H1 (cell line): ENCODE measurements at regions not wholly inside any gene's neighbourhood (a gene's known extent, or its start where the extent isn't known, plus 50 kb on each side); places are given as distances from the start of the nearest gene placed in this dataset.

Source experiments
- CTCF ChIA-PET: fragments of 300-600 bp; sonication (Branson Sonifier 250); formaldehyde crosslinking; loops from one replicate; lab custom pipeline; 2021; ENCODE audit not compliant: partially characterized antibody; lab: Charles Lee
- POLR2A ChIA-PET: fragments of 300-600 bp; sonication (Branson Sonifier 250); formaldehyde crosslinking; loops from one replicate; lab custom pipeline; 2021; ENCODE audit warnings: inconsistent platforms; ENCODE audit not compliant: partially characterized antibody; lab: Charles Lee
- DNase-seq, 2 experiments: peaks; one replicate each; pipeline versions ENCODE4 v3.0.0 to v3.0.0-alpha.2; 2010 to 2022; ENCODE audit warnings: low spot score in 2 of 2, low read depth in 1 of 2, mixed read lengths in 1 of 2
- FAIRE-seq: peaks from 2 replicates; lab custom pipeline; 2011; peaks lifted over from hg19 to GRCh38; lab: Jason Lieb, UNC
- H2AFZ ChIP-seq: 2 replicates; pipeline ENCODE4 v1.8.1; 2012; ENCODE audit warnings: low read length, inconsistent platforms
- H2AK5ac ChIP-seq: 2 replicates; pipeline ENCODE4 v1.6.1; 2013; ENCODE audit warnings: low read depth, low read length
- H2BK120ac ChIP-seq: replicated peaks from 2 replicates; pipeline ENCODE3; 2013; ENCODE audit warnings: low read depth, low read length, inconsistent platforms
- H2BK12ac ChIP-seq: 2 replicates; pipeline ENCODE4 v1.6.1; 2013; ENCODE audit warnings: low read depth, low read length
- H2BK15ac ChIP-seq: 2 replicates; pipeline ENCODE4 v1.6.1; 2013; ENCODE audit warnings: low read length
- H2BK20ac ChIP-seq: 2 replicates; pipeline ENCODE4 v1.6.1; 2013; ENCODE audit warnings: low read length
- H2BK5ac ChIP-seq: 2 replicates; pipeline ENCODE4 v1.6.1; 2013; ENCODE audit warnings: low read depth, low read length
- H3K14ac ChIP-seq: 2 replicates; pipeline ENCODE4 v1.6.1; 2013; ENCODE audit warnings: inconsistent platforms; ENCODE audit not compliant: insufficient read length
- H3K18ac ChIP-seq: 2 replicates; pipeline ENCODE4 v1.6.1; 2013; ENCODE audit warnings: low read length; ENCODE audit errors: extremely low read depth
- H3K23ac ChIP-seq: 2 replicates; pipeline ENCODE4 v1.6.1; 2013; ENCODE audit warnings: inconsistent platforms; ENCODE audit not compliant: insufficient read length
- H3K23me2 ChIP-seq: 2 replicates; pipeline ENCODE4 v1.6.1; 2013; ENCODE audit warnings: low read depth, low read length
- H3K27ac ChIP-seq: 2 replicates; pipeline ENCODE4 v1.6.1; 2011; ENCODE audit warnings: low read depth, low read length, inconsistent platforms
- H3K27me3 ChIP-seq, 4 experiments: replicated peaks in 1 of 4; 1 replicate in 1 of 4; 2 replicates in 3 of 4; pipeline versions ENCODE4 v1.6.1 to v1.8.1; 2011 to 2013; ENCODE audit warnings: low read length in 3 of 4, mild to moderate bottlenecking in 3 of 4, inconsistent platforms in 2 of 4, mixed read lengths in 2 of 4, moderate library complexity in 1 of 4; ENCODE audit not compliant: control insufficient read depth in 3 of 4, insufficient read depth in 3 of 4; ENCODE audit errors: extremely low read depth in 1 of 4
- H3K36me3 ChIP-seq, 4 experiments: 2 replicates each; pipeline versions ENCODE4 v1.6.1 to v1.8.1; 2011 to 2013; ENCODE audit warnings: mild to moderate bottlenecking in 4 of 4, low read length in 3 of 4, moderate library complexity in 2 of 4, control low read depth in 1 of 4, inconsistent platforms in 1 of 4; ENCODE audit not compliant: insufficient read depth in 4 of 4, control insufficient read depth in 2 of 4
- H3K4ac ChIP-seq: replicated peaks from 2 replicates; pipeline ENCODE3; 2013; ENCODE audit warnings: low read length, low read depth, mixed read lengths, inconsistent platforms; ENCODE audit not compliant: insufficient read length
- H3K4me1 ChIP-seq, 4 experiments: replicated peaks in 1 of 4; 1 replicate in 1 of 4; 2 replicates in 3 of 4; pipeline versions ENCODE4 v1.6.1 to v1.8.1; 2011 to 2013; ENCODE audit warnings: low read length in 3 of 4, inconsistent platforms in 2 of 4, mixed read lengths in 1 of 4; ENCODE audit not compliant: insufficient read depth in 4 of 4, control insufficient read depth in 3 of 4
- H3K4me2 ChIP-seq, 2 experiments: 2 replicates each; pipeline versions ENCODE4 v1.6.1 to v1.8.1; 2011 to 2013; ENCODE audit warnings: low read depth in 2 of 2, low read length in 2 of 2, control low read depth in 1 of 2, inconsistent platforms in 1 of 2, mild to moderate bottlenecking in 1 of 2; ENCODE audit not compliant: insufficient read depth in 1 of 2
- H3K4me3 ChIP-seq, 4 experiments: fragments of 200-600, 300-600 bp in 1 of 4; sonication (generic), shearing (Covaris generic), sonication (Bioruptor Twin) in 1 of 4; 2 replicates each; pipeline versions ENCODE4 v1.5.1 to v1.8.1; 2011 to 2016; ENCODE audit warnings: low read length in 4 of 4, low read depth in 3 of 4, control low read depth in 2 of 4, inconsistent platforms in 2 of 4, mild to moderate bottlenecking in 2 of 4, mixed read lengths in 1 of 4, moderate library complexity in 1 of 4; ENCODE audit not compliant: insufficient read depth in 2 of 4; ENCODE audit errors: extremely low read depth in 1 of 4
- H3K56ac ChIP-seq: replicated peaks from 2 replicates; pipeline ENCODE3; 2013; ENCODE audit warnings: low read depth, mild to moderate bottlenecking, mixed read lengths, low read length, inconsistent platforms; ENCODE audit not compliant: insufficient read length
- H3K79me1 ChIP-seq: 2 replicates; pipeline ENCODE4 v1.6.1; 2013; ENCODE audit warnings: low read depth, low read length, control low read depth
- H3K79me2 ChIP-seq, 2 experiments: 2 replicates each; pipeline versions ENCODE4 v1.6.1 to v1.8.1; 2012 to 2013; ENCODE audit warnings: low read length in 2 of 2, mild to moderate bottlenecking in 2 of 2, inconsistent platforms in 1 of 2; ENCODE audit not compliant: insufficient read depth in 2 of 2, control insufficient read depth in 1 of 2
- H3K9ac ChIP-seq, 4 experiments: replicated peaks in 1 of 4; 1 replicate in 1 of 4; 2 replicates in 3 of 4; pipeline versions ENCODE4 v1.6.1 to v1.8.1; 2011 to 2013; ENCODE audit warnings: low read depth in 3 of 4, low read length in 3 of 4, control low read depth in 2 of 4, mild to moderate bottlenecking in 2 of 4, moderate library complexity in 2 of 4, inconsistent platforms in 1 of 4; ENCODE audit errors: extremely low read depth in 1 of 4
- H3K9me3 ChIP-seq, 2 experiments: 2 replicates each; pipeline versions ENCODE4 v1.6.1 to v1.8.1; 2012 to 2013; ENCODE audit warnings: mild to moderate bottlenecking in 2 of 2, moderate library complexity in 2 of 2, control low read depth in 1 of 2, inconsistent platforms in 1 of 2, low read depth in 1 of 2, low read length in 1 of 2, mixed read lengths in 1 of 2; ENCODE audit not compliant: insufficient read depth in 2 of 2
- H4K20me1 ChIP-seq, 2 experiments: replicated peaks in 1 of 2; 2 replicates each; pipeline versions ENCODE3 to v1.8.1; 2011 to 2013; ENCODE audit warnings: inconsistent platforms in 2 of 2, low read length in 2 of 2, mild to moderate bottlenecking in 1 of 2; ENCODE audit not compliant: insufficient read depth in 2 of 2, control insufficient read depth in 1 of 2
- H4K5ac ChIP-seq: 2 replicates; pipeline ENCODE4 v1.6.1; 2013; ENCODE audit warnings: low read length, low read depth, mixed read lengths, inconsistent platforms; ENCODE audit not compliant: insufficient read length
- H4K8ac ChIP-seq: 2 replicates; pipeline ENCODE4 v1.8.0; 2013; ENCODE audit warnings: mild to moderate bottlenecking, moderate library complexity, low read length, inconsistent platforms; ENCODE audit not compliant: insufficient read depth; ENCODE audit errors: extremely low read depth
- H4K91ac ChIP-seq: replicated peaks from 2 replicates; pipeline ENCODE3; 2013; ENCODE audit warnings: low read length, mixed read lengths, inconsistent platforms; ENCODE audit not compliant: insufficient read length
- E2F6 ChIP-seq: IDR thresholded peaks from 2 replicates; pipeline ENCODE4 v1.6.1; 2012; ENCODE audit warnings: inconsistent platforms
- WGBS, 2 experiments: shearing (Covaris generic) in 1 of 2; methylation state at CpG; one replicate each; pipeline versions ENCODE4 v1.1.6 to v1.1.7; 2013 to 2015; ENCODE audit warnings: low lambda C conversion rate in 2 of 2, mixed read lengths in 2 of 2, inconsistent platforms in 1 of 2, low coverage in 1 of 2, missing lambda C conversion rate in 1 of 2; ENCODE audit not compliant: insufficient replicate concordance in 2 of 2, insufficient coverage in 1 of 2, insufficient read length in 1 of 2; ENCODE audit errors: extremely low coverage in 1 of 2, missing lambda C conversion rate in 1 of 2; 5-methylcytosine and 5-hydroxymethylcytosine counted together

- FAIRE-seq (no peak), DNase-seq (no peak)
- H3K23me2 ChIP-seq, result no peaks in the 10 kb centered on the region
- H2AFZ ChIP-seq, result no peak overlapping the region
- no peak overlapping the region for H2BK120ac ChIP-seq
- H3K36me3 ChIP-seq, result no peaks in the 10 kb centered on the region
- no peak overlapping the region for H3K4me2 ChIP-seq
- H3K18ac ChIP-seq, result no peak overlapping the region
- no peaks in the 10 kb centered on the region for H3K79me1 ChIP-seq
- no peak overlapping the region for H3K4me3 ChIP-seq
- H2BK15ac ChIP-seq, result no peak overlapping the region
- no peak overlapping the region for H4K8ac ChIP-seq
- H2BK12ac ChIP-seq, result no peak overlapping the region
- no peaks in the 10 kb centered on the region for H3K9me3 ChIP-seq
- H3K9ac ChIP-seq, result no peak overlapping the region
- no peak for TF ChIP-seq E2F6
- no peak overlapping the region for H3K4ac ChIP-seq
- no peak overlapping the region for H2BK5ac ChIP-seq
- H3K27me3 ChIP-seq, result no peaks in the 10 kb centered on the region
- H3K4me1 ChIP-seq, result no peaks in the 10 kb centered on the region
- H3K56ac ChIP-seq, result no peak overlapping the region
- no peaks in the 10 kb centered on the region for H3K79me2 ChIP-seq
- no peak overlapping the region for H4K5ac ChIP-seq
- H4K91ac ChIP-seq, result no peak overlapping the region
- no peaks in the 10 kb centered on the region for H4K20me1 ChIP-seq
- H3K23ac ChIP-seq, result no peak overlapping the region
- no peak overlapping the region for H3K27ac ChIP-seq
- ChIA-PET CTCF (no interaction called here), POLR2A (no interaction called here)
- no peak overlapping the region for H3K14ac ChIP-seq
- H2AK5ac ChIP-seq, result no peak overlapping the region
- H2BK20ac ChIP-seq, result no peak overlapping the region
- WGBS, 2 experiments, result 65% methylated on average over 1 of the region's 1 CpG; no CpG with 5 or more reads in 1 of the 2 experiments
These were observed 1994.9 kb upstream of the FLRT2 start for GRCh38 chr14:83534995-83535394.
